ENCODE measurements at regions not wholly inside any gene's neighbourhood (a gene's known extent, or its start where the extent isn't known, plus 50 kb on each side); places are given as distances from the start of the nearest gene placed in this dataset.
"Not testable (repeated sequence)": the region's sequence is repeated elsewhere in the genome, so short reads cannot be mapped to it uniquely, and the experiment has no call there.

DNA sequence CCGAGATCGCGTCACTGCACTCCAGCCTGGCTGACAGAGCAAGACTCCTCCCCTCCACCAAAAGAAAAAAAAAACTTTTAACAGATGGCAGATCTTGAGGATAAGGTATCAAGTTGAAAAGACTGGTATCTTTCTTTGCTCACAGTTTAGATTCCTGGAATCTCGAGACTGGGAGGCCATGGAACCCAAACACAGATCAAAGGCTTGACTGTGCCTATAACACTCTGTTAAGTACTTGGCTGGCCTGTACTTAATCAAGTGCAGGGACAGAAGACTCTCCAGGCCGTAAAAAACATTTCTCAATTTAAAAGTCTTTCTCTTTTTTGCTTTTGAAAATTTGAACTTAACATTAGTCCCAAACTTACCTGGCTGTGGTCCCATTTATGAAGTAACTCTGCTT, 107.1 kb upstream of the ZNF516 start:
- TF ChIP-seq CTCF (IDR thresholded peaks at IDR 0.05): no peak
- no peak overlapping the region for H3K27ac ChIP-seq
- intact Hi-C loops (cut with DNase I; ENCODE audit: low total_unique reads): no loop called here
- peaks cover 0 to 3% of the 10 kb centered on the region in 2 donors for H3K27me3 ChIP-seq
- no peaks in the 10 kb centered on the region for H3K4me1 ChIP-seq
- H3K9me3 ChIP-seq: no peaks in the 10 kb centered on the region
- H3K36me3 ChIP-seq: no peaks in the 10 kb centered on the region
- no peak for DNase-seq
- H3K4me3 ChIP-seq: no peak overlapping the region

GRCh38 chr18:76600076-76600475, 105.0 kb upstream of the ZNF516 start:
- H3K27ac ChIP-seq; intact Hi-C loops (cut with DNase I; ENCODE audit: low total_unique reads); H3K36me3 ChIP-seq; H3K4me3 ChIP-seq; DNase-seq; H3K4me1 ChIP-seq; H3K9me3 ChIP-seq; H3K27me3 ChIP-seq: not testable (repeated sequence)

DNA sequence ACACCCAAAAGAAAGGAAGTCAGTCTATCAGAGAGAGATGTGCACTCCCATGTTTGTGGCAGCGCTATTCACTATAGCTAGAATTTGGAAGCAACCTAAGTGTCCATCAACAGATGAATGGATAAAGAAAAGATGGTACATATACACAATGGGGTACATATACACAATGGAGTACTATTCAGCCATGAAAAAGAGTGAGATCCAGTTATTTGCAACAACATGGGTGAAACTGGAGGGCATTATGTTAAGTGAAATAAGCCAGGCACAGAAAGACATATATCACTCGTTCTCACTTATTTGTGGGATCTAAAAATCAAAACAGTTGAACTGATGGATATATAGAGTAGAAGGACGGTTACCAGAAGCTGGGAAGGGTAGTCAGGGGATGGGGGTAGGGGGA, 99.9 kb upstream of the ZNF516 start:
- intact Hi-C loops (cut with DNase I; ENCODE audit: low total_unique reads): no loop called here
- Histone ChIP-seq H3K9me3 (no peaks in the 10 kb centered on the region), H3K27me3 (peaks cover 0 to 27% of the 10 kb centered on the region in 2 donors), H3K4me3 (no peak overlapping the region), H3K4me1 (no peaks in the 10 kb centered on the region), H3K27ac (no peak overlapping the region), H3K36me3 (no peaks in the 10 kb centered on the region)
- DNase-seq: no peak
- no peak for TF ChIP-seq CTCF (IDR thresholded peaks at IDR 0.05)

GRCh38 chr18:76593843-76594242, 98.8 kb upstream of the ZNF516 start:
- Histone ChIP-seq H3K27me3 (peaks cover 0 to 31% of the 10 kb centered on the region in 2 donors), H3K36me3 (no peaks in the 10 kb centered on the region), H3K4me3 (no peak overlapping the region), H3K4me1 (peaks cover 0 to 5% (median 0%) of the 10 kb centered on the region in 4 donors), H3K27ac (no peak overlapping the region), H3K9me3 (no peaks in the 10 kb centered on the region)
- no peak for TF ChIP-seq CTCF (IDR thresholded peaks at IDR 0.05)
- no peak for DNase-seq
- intact Hi-C loops (cut with DNase I; ENCODE audit: low total_unique reads): no loop called here

DNA sequence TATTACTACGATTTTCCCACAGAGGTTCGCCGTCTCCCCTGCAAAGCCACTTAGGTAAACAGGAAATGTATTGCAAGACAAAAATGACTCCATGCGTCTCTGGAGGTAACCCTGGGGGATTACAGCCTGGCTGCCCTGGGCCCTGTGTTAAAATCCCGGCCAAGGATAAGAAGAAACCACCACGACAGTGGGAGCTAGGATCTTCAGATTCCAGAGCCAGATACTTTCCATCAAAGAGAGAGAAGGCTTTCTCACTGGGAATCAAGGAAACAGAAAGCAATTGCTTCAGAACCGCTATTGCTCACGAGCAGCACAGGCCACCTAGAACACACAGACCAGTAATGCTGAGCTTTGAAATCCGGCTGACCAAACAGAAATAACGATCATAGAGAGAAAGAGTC, 97.9 kb upstream of the ZNF516 start:
- DNase-seq: no peak
- no peaks in the 10 kb centered on the region for H3K36me3 ChIP-seq
- H3K27ac ChIP-seq: no peak overlapping the region
- H3K4me1 ChIP-seq: peaks cover 0 to 10% (median 2%) of the 10 kb centered on the region in 4 donors
- TF ChIP-seq CTCF (IDR thresholded peaks at IDR 0.05): no peak
- intact Hi-C loops (cut with DNase I; ENCODE audit: low total_unique reads): no loop called here
- H3K4me3 ChIP-seq: no peak overlapping the region
- peaks cover 0 to 34% of the 10 kb centered on the region in 2 donors for H3K27me3 ChIP-seq
- H3K9me3 ChIP-seq: no peaks in the 10 kb centered on the region

GRCh38 chr18:76592096-76592495, 97.1 kb upstream of the ZNF516 start:
- no peak for TF ChIP-seq CTCF (IDR thresholded peaks at IDR 0.05)
- H3K27me3 ChIP-seq: peaks cover 0 to 43% of the 10 kb centered on the region in 2 donors
- H3K4me1 ChIP-seq: peaks cover 0 to 10% (median 2%) of the 10 kb centered on the region in 4 donors
- no peaks in the 10 kb centered on the region for H3K9me3 ChIP-seq
- no peak overlapping the region for H3K4me3 ChIP-seq
- intact Hi-C loops (cut with DNase I; ENCODE audit: low total_unique reads): no loop called here
- H3K36me3 ChIP-seq: no peaks in the 10 kb centered on the region
- no peak for DNase-seq
- no peak overlapping the region for H3K27ac ChIP-seq

All from tibial artery (tissue), 4 donors.